ENCODE measurements at regions not wholly inside any gene's neighbourhood (a gene's known extent, or its start where the extent isn't known, plus 50 kb on each side); places are given as distances from the start of the nearest gene placed in this dataset.
A peak's percentile ranks its signal among the peaks of the same experiment; 100 is the strongest.

- H3K4me3 ChIP-seq (ENCODE audit: low read depth, low read length) = no peak overlapping the region
- DNase-seq (ENCODE audit: low read depth) = no peak
- no peak for TF ChIP-seq POLR2A (IDR thresholded peaks at IDR 0.05; ENCODE audit: extremely low read depth, insufficient read length)
- TF ChIP-seq CTCF (IDR thresholded peaks at IDR 0.05; ENCODE audit: low read depth, low read length) = no peak
- no peak for TF ChIP-seq MYC (IDR thresholded peaks at IDR 0.05; ENCODE audit: low read depth, low read length)
- TF ChIP-seq MAX (IDR thresholded peaks at IDR 0.05; ENCODE audit: low read depth, low read length) = no peak
These were observed 156.5 kb downstream of the BTG1 start for GRCh38 chr12:91989143-91989542.

- TF ChIP-seq POLR2A (IDR thresholded peaks at IDR 0.05; ENCODE audit: extremely low read depth, insufficient read length) (no peak), MYC (IDR thresholded peaks at IDR 0.05; ENCODE audit: low read depth, low read length) (no peak), MAX (IDR thresholded peaks at IDR 0.05; ENCODE audit: low read depth, low read length) (no peak), CTCF (IDR thresholded peaks at IDR 0.05; ENCODE audit: low read depth, low read length) (no peak)
- no peak overlapping the region for H3K4me3 ChIP-seq (ENCODE audit: low read depth, low read length)
- no peak for DNase-seq (ENCODE audit: low read depth)
These were observed 157.3 kb downstream of the BTG1 start for GRCh38 chr12:91988086-91988923.

- no peak overlapping the region for H3K4me3 ChIP-seq (ENCODE audit: low read depth, low read length)
- TF ChIP-seq MAX (IDR thresholded peaks at IDR 0.05; ENCODE audit: low read depth, low read length) (no peak), MYC (IDR thresholded peaks at IDR 0.05; ENCODE audit: low read depth, low read length) (no peak), CTCF (IDR thresholded peaks at IDR 0.05; ENCODE audit: low read depth, low read length) (no peak), POLR2A (IDR thresholded peaks at IDR 0.05; ENCODE audit: extremely low read depth, insufficient read length) (no peak)
- no peak for DNase-seq (ENCODE audit: low read depth)
These were observed 159.6 kb downstream of the BTG1 start for GRCh38 chr12:91986084-91986483.

- peak; percentile 23 for DNase-seq (ENCODE audit: low read depth)
- TF ChIP-seq MYC (IDR thresholded peaks at IDR 0.05; ENCODE audit: low read depth, low read length) (no peak), CTCF (IDR thresholded peaks at IDR 0.05; ENCODE audit: low read depth, low read length) (no peak)
- no peak overlapping the region for H3K4me3 ChIP-seq (ENCODE audit: low read depth, low read length)
These were observed 160.5 kb downstream of the BTG1 start for GRCh38 chr12:91985002-91985787.

GRCh38 chr12:91984556-91984955 lies 161.1 kb downstream of the BTG1 start:
- no peak for DNase-seq (ENCODE audit: low read depth)
- TF ChIP-seq POLR2A (IDR thresholded peaks at IDR 0.05; ENCODE audit: extremely low read depth, insufficient read length) (no peak), MAX (IDR thresholded peaks at IDR 0.05; ENCODE audit: low read depth, low read length) (no peak), MYC (IDR thresholded peaks at IDR 0.05; ENCODE audit: low read depth, low read length) (no peak), CTCF (IDR thresholded peaks at IDR 0.05; ENCODE audit: low read depth, low read length) (no peak)
- H3K4me3 ChIP-seq (ENCODE audit: low read depth, low read length) = no peak overlapping the region
